Ishikawa (cell line): ENCODE measurements at regions not wholly inside any gene's neighbourhood (a gene's known extent, or its start where the extent isn't known, plus 50 kb on each side); places are given as distances from the start of the nearest gene placed in this dataset.

Source experiments
- CEBPB ChIP-seq: IDR thresholded peaks from 2 replicates; pipeline ENCODE4 v1.6.1; 2012
- EP300 ChIP-seq: IDR thresholded peaks from 2 replicates; pipeline ENCODE4 v1.6.1; 2012; ENCODE audit warnings: borderline replicate concordance
- FOXM1 ChIP-seq: IDR thresholded peaks from 2 replicates; pipeline ENCODE4 v1.6.1; 2012; ENCODE audit warnings: low read depth, borderline replicate concordance
- RAD21 ChIP-seq: IDR thresholded peaks from 2 replicates; pipeline ENCODE4 v1.6.1; 2012; ENCODE audit warnings: low read depth
- TCF12 ChIP-seq: IDR thresholded peaks from 2 replicates; pipeline ENCODE4 v1.6.1; 2012; ENCODE audit warnings: low read depth
- TF ChIP-seq, protein P1 (sequence below): IDR thresholded peaks from 2 replicates; pipeline ENCODE4 v1.6.1; 2012; ENCODE audit warnings: low read depth, mild to moderate bottlenecking
- TF ChIP-seq, protein P2 (sequence below): IDR thresholded peaks from 2 replicates; pipeline ENCODE4 v1.6.1; 2012

DNA sequence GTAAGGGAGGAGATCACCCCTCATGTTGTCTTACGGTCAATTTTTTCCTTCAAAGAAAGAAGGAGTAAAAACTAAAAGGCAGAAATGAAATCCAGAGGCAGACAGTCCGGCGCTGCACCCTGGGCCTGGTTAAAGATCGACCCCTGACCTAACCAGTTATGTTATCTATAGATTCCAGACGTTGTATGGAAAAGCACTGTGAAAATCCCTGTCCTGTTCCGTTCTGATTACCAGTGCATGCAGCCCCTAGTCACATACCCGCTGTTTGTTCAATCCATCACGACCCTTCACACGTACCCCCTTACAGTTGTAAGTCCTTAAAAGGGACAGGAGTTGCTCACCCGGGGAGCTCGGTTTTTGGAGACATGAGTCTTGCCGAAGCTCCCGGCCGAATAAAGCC lies 105.6 kb upstream of the JADE1 start:
- TF ChIP-seq EP300 (no peak), RAD21 (no peak), FOXM1 (no peak), CEBPB (no peak), TCF12 (no peak)
- TF ChIP-seq, protein P1, sequence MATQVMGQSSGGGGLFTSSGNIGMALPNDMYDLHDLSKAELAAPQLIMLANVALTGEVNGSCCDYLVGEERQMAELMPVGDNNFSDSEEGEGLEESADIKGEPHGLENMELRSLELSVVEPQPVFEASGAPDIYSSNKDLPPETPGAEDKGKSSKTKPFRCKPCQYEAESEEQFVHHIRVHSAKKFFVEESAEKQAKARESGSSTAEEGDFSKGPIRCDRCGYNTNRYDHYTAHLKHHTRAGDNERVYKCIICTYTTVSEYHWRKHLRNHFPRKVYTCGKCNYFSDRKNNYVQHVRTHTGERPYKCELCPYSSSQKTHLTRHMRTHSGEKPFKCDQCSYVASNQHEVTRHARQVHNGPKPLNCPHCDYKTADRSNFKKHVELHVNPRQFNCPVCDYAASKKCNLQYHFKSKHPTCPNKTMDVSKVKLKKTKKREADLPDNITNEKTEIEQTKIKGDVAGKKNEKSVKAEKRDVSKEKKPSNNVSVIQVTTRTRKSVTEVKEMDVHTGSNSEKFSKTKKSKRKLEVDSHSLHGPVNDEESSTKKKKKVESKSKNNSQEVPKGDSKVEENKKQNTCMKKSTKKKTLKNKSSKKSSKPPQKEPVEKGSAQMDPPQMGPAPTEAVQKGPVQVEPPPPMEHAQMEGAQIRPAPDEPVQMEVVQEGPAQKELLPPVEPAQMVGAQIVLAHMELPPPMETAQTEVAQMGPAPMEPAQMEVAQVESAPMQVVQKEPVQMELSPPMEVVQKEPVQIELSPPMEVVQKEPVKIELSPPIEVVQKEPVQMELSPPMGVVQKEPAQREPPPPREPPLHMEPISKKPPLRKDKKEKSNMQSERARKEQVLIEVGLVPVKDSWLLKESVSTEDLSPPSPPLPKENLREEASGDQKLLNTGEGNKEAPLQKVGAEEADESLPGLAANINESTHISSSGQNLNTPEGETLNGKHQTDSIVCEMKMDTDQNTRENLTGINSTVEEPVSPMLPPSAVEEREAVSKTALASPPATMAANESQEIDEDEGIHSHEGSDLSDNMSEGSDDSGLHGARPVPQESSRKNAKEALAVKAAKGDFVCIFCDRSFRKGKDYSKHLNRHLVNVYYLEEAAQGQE, result no peak
- TF ChIP-seq, protein P2, sequence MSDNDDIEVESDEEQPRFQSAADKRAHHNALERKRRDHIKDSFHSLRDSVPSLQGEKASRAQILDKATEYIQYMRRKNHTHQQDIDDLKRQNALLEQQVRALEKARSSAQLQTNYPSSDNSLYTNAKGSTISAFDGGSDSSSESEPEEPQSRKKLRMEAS, result no peak
